Hematopoietic multipotent progenitor cell treated with erythropoietin and hydrocortisone succinate and interleukin-3 and kit ligand, for 4 days (in vitro differentiated cells): ENCODE measurements at regions not wholly inside any gene's neighbourhood (a gene's known extent, or its start where the extent isn't known, plus 50 kb on each side); places are given as distances from the start of the nearest gene placed in this dataset.

Experiments used
- DNase-seq: peaks from one replicate; pipeline ENCODE4 v3.0.0-alpha.2; 2015

DNA sequence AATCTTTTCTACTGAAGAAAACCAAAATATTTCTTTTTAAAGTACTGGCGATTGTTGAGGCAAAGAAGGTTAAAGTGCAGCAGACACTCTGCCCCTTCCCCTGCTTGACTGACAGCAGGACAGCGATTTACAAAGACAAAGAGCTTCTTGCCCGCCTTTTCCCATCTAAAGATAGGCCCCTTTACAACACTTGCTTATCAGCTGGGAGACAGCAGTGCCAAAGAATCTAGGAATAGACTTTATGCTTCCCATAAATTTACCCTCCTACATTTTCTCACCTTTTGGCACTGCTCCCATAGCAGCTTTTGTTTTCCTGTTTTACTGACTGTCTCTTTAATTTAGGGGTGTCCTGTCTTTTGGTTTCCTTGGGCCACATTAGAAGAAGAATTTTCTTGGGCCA, 824.1 kb downstream of the CCSER2 start:
- DNase-seq: no peak

DNA sequence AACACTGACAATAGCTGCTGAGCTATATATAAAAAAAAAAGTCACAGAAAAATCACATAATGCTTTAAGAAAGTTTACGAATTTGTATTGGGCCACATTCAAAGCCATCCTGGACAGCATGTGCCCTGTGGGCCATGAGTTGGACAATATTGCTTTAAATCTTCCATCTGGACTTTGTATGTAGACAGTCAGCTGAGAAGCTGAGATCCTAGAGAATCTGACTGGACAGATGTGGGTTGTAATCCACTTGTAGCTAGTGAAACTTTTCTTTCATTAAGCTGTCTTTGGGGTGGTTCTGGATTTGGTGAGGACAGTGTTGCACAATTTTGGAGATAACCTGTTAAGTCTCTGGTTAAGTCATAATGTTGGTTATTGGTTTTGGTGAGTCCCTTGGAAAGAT, 824.5 kb downstream of the CCSER2 start:
- no peak for DNase-seq

DNA sequence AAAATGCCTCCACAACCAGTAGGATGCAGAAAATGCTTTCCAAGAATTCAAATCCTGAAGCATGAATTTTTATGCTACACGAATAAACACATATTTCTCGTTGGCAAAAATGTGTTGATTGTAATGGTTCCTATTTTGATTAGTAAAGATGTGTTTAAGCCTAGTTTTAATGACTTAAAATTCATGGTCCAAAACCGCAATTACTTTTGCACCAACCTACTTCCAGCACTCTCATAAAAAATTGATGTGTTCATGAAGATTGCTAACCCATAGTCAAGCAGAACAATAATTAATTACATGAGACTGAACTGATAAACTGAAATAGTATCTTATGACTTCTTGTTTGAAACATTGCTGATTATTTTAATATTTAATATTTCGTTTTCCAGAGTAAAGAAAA, 828.8 kb downstream of the CCSER2 start:
- DNase-seq: no peak

DNA sequence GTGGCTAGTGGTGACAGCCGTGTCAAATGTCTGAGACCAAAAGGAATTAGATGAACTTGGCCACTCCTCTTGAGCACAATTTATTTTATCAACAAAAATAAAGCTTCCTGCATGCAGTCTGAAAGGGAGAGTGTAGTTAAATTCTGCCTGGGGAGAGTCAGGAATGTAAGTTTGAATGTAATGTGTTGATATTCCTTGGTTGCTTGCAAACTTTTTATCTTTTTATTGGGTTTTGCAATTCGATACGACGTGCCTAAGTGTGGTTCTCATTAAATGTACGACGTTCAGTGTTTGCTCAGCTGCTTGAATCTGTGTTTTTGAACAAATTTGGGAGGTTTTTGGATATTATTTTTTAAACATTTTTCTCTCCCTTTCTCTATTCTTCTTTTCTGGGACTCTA, 839.9 kb downstream of the CCSER2 start:
- no peak for DNase-seq

DNA sequence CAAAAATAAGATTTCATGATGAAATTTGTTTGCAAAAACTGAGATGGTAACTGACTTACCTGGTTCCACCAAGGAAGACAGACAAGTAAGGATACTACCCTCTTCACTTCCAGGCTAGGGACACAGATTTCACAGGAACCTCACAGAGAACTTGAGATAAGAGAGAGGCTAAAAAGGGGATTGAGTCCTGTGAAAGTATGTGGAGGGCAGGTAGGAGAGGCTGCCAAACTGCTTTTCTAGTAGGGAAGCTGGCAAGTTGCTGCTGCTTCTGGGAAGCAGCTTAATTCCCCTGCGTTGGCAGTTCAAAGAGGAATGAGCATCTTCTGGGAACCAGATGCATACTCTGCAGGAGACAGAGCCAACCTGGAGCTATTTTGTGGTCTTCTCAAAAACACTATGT, 841.6 kb downstream of the CCSER2 start:
- DNase-seq: no peak

DNA sequence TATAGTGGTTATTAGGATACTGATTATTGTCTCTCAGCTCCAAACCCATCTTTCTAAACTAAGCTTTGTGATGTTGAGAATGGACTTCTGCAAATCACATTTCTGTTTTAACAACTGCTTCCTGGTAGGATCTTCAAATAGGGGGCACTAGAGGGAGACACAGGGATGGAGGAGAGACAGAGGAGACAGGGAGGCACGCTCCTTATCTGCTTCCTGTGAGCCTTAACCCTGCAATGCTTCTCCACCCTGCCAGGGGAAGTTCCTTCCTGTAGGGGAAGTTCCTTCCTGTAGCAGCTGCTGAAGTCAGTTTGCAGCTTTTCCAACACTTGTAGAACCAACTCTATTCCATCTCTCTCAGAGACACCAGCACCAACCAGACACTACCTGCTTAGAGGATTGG, 847.2 kb downstream of the CCSER2 start:
- DNase-seq: peak; percentile 5

DNA sequence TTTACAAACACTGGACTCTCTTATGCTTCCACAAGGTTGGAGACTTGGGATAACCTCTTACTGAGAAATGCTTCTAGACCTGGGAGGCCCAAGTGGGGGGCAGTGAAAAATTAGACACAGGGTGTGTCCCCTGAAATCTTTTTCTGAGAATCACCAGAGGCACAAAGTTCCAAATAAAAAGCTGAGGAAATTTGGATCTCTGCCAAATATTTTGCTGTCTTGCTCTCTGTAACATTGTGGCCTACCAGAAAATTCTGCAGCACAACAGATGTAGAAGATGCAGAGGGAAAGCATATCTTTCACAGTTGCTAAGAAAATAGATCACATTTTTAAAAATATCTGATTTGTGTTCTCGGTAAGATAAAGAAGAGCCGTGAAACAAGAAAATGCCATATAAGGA, 849.4 kb downstream of the CCSER2 start:
- DNase-seq: no peak

DNA sequence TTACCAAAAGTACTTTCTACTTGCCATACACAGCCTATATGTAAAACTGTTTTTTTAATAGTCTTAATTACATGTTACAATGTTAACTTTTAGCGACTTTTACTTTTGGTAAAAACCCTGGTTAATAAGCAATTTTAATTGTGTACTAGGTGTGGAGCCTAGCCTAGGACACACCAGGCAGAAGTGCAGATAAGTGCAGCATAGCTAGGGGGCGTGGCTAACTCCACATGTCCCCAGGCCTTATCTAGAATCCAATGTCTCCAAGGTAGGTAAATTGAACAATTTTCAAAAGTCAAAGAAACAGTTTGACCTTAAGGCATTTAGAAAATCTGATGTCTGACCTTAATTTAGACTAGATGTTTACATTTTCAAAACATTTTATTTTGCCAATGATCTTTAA, 858.7 kb downstream of the CCSER2 start:
- DNase-seq: no peak

DNA sequence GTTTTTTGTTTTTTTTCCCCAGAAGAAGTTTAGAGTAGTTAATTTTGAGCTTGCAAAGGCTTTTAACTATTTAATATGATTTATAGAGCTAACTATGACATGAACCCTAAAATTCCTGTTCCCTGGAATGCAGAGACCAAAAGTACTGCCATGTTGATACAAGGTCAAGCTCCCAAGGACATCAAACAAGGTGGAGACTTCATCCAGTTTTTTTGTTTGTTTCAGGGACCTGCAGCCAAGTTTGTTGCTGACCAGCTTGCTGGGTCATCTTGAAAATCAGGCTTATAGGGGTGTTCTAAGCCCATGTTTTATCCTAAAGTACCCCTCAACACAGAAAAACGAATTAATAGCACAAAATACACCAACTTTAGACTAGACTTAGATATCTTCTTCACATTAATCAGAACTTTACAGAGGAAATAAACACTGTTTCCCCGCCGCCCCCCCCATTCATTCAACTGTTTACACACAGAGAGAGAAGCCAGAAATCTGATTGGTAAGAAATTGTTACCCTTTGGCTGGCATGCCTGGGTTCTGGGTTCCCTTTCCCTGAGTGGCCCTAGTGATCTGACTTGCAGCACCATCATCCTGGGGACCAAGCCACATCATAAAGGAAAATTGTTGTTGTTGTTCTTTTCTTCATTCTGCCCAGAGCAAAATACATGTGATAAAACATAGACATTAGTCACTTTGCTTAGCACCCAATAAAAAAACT, 860.5 kb downstream of the CCSER2 start:
- no peak for DNase-seq

DNA sequence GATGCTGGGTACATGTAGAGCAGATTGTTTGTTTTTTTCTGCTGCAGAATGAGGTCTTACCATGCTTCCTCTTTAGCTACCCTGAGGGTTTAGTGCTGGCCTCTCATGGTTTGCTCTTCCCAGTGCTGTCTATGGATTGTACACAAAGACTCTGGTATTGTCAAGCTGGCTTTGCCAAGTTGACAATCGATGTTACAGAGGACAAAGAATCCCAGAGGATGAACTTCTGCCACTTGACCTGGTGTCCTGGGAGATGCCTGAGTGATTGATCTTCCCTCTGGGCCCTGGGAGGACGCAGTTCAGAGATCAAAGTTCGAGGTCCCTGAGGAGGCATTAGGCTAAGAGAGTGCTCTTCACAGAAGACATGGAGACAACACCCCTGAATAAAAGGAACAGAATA, 865.4 kb downstream of the CCSER2 start:
- DNase-seq: no peak

DNA sequence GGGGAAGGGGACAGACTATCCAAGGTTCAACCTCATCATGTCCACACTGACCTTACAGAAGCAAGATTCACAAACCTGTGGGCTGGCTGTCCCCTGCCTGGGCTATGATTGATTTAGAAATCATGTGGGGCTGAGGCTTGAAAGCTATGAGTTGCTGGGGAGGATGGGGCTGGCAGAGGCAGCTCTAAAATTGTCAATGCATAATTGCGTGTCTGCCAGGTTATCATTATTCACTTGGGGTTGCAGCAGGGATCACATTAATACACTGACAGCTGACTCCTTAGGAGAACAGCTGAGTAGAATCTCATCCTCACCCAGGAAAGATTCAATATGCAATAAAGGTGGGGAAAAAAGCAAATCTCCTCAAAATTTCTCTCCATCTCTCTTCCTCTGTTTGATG, 866.3 kb downstream of the CCSER2 start:
- no peak for DNase-seq

DNA sequence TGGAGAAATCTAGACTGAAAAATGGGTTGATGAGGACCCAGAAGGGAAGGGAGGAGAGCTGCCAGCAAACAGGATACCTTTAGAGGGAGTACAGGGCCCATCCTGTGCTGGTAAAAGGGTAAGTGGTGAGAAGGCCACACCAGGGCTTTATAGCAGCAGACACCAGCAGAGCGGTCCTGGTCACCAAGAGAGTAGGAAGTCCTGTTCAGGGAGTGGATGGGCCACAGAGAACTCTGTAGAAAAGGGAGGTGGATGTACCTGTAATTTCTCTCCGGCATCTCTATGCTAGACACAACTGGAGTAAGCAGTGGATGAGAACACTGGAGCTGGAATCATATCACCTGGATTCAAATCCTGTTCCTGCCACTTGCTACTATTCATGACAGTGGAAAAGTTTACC, 867.2 kb downstream of the CCSER2 start:
- no peak for DNase-seq

DNA sequence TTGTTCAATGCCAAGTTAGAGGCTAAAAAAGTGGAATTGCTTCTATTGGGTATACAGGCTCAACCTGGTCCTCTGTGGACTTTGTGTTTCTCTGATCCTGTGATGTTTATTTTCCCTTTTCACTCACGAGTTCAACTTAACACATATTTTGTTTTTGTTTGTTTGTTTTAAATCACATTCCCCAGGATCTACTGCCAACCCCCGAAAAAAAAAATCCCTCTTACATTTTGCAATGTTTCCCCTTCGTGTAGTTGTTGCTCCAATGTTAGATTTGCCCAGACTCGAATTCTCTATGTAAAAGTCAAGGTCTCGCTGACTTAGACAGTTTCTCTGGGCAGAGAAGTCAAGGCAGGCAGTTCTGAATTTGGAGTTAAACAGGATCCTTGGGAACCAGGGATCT, 876.4 kb downstream of the CCSER2 start:
- no peak for DNase-seq

DNA sequence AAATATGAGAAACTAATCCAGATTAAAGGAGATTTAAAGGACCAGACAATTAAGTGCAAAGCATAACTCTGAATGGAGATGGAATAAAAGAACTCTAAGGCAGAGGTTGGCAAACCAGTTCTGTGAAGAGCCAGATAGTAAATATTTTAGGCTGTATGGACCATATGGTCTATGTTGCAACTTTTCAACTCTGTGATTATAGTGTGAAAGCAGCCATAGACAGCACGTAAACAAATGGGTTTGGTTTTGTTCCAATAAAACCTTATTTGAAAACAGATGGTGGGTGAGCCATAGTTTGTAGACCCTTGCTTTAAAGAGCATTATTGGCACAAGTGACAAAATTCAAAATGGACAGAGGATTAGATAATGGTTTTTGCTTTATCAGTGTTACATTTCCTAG, 884.1 kb downstream of the CCSER2 start:
- no peak for DNase-seq

DNA sequence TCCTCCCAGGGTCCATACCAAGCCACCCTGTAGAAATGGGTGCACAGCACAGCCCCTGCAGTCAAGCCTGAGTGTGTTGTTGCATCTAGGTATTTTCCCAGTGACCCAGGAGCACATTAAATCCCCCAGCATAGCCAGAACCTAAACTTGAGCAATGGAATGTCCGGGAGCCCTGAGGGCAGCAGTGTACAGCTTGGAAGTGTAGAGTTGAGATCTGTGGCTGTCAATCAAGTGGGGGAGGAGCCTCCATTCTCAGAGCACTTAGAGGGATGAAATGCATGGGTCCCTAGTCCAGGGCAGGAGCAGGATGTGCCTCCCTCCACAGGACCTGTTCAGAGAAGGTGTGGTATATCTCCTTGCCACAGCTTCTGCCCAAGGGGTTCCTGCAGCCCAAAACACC, 885.1 kb downstream of the CCSER2 start:
- DNase-seq: no peak

DNA sequence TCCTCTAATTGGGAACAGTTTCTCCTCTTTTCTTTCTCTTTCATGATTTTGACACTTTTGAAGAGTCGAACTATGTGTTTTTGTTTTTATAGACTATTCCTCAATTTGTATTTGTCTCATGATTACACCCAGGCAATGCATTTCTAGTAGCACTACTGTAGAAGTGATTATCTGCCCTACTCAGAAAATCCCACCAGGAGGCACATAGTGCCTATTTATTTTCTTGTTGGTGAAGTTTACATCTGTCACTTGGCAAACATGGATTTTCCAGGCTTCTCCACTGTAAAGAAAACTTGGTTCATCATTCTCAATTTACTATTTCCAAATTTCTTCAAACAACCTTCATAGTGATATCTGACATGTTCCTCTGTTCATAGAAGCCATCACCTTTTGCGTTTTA, 893.9 kb downstream of the CCSER2 start:
- no peak for DNase-seq

DNA sequence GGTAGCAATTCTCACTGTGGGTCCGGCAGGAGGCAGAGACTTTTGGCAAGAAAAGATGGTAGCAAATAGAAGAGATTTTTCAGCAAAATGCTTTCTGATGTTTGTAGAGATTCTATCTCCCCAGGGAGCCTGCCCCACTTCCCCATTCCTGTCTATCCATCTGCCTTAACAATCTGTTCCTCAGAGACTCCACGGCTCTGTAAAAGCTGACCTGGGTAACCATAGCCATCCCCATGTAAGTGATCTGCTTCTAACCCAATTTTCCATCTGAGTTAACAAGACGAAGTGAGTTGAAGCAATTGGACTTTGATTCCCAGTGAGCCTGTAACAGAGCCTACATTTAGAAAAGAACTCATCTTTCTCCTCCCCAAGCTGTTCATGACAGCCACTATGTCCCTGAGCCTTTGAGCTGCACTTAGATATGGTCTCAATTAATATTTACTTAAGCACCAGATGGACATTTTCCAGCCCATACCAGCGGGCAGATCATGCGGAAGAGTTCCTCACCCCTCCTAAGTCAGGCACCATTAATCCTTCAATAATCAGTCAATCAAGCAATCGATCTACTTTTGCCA, 896.1 kb downstream of the CCSER2 start:
- no peak for DNase-seq

DNA sequence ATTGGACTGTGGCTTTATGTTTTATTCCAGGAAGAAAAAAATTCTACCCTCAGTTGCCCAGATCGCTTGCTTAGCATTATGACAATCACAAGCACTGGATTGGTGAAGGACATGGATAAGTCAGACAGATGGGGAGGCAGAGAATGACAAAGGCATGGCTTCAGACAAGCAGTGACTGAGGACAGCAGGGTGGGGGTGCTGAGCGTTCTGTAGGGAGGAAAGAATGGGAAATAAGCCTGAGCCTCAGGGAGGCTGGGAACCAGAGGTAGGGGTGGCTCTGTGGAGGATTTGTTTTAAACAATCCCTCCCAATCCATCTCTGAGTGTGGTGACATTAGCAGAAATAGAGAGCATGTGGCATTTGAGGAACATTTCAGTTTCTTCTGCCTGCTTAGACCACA, 896.9 kb downstream of the CCSER2 start:
- no peak for DNase-seq

DNA sequence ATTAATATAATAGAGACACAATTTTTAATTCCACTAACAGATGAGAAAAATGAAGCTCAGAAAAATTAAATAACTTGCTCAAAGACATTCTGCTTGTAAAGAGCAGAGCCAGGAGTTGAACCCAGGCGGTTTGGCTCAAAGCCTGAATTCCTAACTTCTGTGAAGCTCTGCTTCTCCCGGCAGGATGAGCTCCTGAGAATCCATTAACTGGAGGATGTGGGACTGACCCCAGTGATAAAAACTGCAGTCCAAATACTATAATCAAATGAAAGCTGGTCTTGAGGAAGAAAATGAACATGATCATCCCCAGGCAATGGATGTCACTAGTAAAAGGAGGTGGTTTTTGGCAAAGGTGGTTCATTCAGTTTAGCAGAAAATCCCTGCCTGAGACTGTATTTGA, 898.2 kb downstream of the CCSER2 start:
- DNase-seq: no peak

DNA sequence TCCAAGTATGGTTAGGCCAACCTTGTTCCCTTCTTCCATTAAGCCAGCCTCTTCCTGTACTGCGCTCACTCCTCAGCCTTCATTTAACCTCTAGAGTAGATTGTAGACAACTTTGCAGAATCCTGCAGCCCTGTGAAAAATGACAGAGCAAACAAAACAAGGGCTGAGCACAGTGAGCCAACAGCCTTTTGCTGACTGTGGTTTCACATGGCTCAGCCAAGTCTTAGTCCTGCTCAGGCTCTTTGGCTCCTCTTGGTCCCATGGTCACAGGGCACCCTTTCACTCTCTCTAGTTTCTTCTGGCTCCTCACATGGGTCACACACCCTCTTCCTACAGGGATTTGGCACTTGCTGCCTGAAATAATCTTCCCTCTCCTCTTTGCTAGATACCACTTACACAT, 900.3 kb downstream of the CCSER2 start:
- DNase-seq: no peak

DNA sequence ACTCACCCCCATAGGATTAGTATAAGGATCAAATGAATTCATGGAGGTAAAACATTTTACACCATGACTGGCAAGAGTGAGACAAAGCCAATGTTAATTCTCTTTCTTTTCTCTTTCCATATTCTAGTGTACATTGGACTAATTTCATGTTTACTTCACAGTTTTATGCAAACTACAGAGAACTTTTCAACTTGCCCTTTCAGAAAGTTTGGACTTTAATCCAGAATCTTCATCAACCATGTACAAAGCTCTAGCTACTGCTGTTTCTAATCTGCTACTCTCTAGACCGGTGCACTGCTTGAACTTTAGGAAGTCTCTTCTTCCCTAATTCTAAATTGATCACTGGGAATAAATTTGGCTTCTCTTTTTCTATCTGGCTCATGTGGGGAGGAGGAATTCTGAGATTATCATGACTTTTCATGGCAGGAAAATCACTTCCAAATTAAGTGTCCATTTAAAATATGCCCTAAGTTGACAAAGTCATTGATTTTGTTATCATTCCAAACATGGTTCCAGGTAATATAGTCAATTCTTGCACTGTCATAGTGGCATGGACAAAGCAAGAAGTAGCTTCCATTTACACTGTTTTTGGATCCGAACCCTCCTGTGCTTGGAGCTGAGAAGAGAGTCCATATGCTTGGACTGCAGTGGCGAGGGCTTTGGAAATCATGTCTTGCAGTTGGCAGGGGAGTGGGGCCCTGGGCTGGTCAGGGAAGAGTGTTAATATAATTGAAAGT, 903.3 kb downstream of the CCSER2 start:
- no peak for DNase-seq

DNA sequence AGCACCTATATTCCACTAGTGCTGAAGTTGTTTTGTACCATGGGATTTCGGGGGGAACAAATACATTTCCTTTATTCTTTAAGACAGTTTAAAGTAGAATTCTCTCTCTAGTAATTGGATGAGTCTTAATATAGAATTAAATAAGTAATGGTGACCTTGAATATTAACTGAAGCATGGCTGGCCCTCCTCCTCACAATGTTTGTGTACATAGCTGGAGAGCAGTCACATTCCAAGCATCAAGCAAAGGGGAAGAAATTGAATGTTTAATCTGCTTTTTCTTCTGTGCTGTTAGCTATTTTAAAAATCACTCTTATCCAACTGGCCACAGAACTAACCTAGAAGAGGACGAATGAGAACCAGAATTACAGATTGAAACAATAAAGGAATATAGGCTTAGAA, 906.9 kb downstream of the CCSER2 start:
- no peak for DNase-seq

DNA sequence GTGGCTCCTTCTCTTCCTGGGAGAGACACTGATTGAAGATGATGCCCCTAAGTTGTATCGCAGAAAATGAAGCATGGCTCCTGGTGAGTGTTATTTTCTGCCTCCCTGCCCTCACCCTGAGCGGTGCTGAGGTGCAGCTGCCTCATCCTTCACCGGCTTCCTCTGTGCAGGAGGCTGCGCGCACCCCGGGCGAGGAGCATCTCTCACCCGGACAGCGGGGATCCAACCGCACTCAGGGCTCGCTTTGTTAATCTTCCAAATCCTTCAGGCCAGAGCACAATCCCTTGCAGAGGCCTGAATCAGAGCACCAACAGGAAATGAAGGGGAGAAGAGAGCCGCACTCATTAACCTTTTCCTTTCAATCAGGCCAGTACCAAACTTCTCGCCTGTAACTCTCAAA, 910.3 kb downstream of the CCSER2 start:
- DNase-seq: no peak

DNA sequence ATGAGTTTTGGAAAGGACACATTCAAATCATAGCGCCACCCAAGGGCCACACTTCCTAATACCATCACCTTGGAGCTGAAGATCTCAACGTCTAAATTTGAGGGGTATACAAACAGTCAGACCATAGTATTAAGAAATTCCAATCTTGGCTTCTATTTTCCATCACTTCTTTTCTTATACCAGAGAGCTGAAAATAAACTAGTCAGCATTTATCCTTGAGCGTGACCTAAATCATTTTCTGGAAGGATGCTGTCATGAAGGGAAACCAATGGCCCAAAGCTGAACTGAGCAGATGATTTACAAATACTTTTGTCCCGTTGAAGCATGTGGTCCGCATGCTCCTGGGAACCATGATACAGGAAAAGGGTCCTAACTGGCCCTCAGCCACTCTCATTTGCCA, 921.9 kb downstream of the CCSER2 start:
- DNase-seq: no peak

DNA sequence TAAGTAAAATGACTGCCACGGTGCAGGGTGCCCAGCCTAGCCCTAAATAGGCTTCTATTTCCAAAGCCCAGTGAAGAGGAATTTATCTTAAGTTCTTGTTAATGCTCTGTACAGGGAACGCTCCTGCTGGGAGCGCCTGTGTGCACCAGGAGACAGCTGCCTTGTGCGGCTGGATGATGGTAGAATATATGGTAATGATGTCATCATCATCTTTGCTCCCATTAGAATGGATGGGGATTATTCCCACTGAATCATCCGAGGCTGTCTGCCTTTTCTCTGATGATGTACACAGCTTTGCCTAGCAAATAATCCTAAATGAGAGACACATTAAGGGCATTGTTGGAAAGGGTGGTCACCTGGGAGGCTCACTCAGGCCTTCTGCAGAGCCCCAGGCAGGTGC, 928.1 kb downstream of the CCSER2 start:
- DNase-seq: no peak
